ENCODE measurements at regions not wholly inside any gene's neighbourhood (a gene's known extent, or its start where the extent isn't known, plus 50 kb on each side); places are given as distances from the start of the nearest gene placed in this dataset.

DNA sequence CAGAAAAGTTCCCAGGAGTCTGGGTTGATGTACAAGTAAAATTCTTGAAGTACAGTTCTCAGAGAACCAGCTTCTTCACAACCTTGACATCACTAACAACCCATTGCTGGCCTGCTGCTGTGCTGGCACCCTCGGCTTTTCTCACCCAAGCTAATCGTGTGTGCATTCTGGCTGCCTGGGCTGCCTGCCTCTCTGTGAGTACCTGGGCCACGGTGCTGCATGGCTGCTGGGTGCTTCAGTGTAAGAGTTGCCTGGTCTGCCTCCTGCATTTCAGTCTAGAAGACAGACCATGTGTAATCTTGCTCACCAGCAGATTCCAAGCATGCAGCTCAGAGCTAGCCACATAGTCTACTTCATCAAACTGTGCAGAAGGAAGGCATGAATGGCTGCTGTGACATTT, 50.5 kb upstream of the MEDAG start:
- TF ChIP-seq NFE2L2 (IDR thresholded peaks at IDR 0.05; ENCODE audit: low read depth, low read length) (no peak), CTCF (conservative IDR thresholded peaks at IDR 0.05; ENCODE audit: low read depth, low read length) (no peak), RFX5 (IDR thresholded peaks at IDR 0.05; ENCODE audit: low read depth, low read length) (no peak), BHLHE40 (IDR thresholded peaks at IDR 0.05; ENCODE audit: low read depth, low read length) (no peak), POLR2A (IDR thresholded peaks at IDR 0.05; ENCODE audit: low read depth, low read length) (no peak), FOS (IDR thresholded peaks at IDR 0.05; ENCODE audit: low read depth, low read length) (no peak)
